Hematopoietic multipotent progenitor cell treated with erythropoietin and hydrocortisone succinate and interleukin-3 and kit ligand, for 6 days (in vitro differentiated cells): ENCODE measurements at regions not wholly inside any gene's neighbourhood (a gene's known extent, or its start where the extent isn't known, plus 50 kb on each side); places are given as distances from the start of the nearest gene placed in this dataset.
"Not testable (repeated sequence)": the region's sequence is repeated elsewhere in the genome, so short reads cannot be mapped to it uniquely, and the experiment has no call there.

Experiments used
- DNase-seq: peaks from one replicate; pipeline ENCODE4 v3.0.0-alpha.2; 2015

DNA sequence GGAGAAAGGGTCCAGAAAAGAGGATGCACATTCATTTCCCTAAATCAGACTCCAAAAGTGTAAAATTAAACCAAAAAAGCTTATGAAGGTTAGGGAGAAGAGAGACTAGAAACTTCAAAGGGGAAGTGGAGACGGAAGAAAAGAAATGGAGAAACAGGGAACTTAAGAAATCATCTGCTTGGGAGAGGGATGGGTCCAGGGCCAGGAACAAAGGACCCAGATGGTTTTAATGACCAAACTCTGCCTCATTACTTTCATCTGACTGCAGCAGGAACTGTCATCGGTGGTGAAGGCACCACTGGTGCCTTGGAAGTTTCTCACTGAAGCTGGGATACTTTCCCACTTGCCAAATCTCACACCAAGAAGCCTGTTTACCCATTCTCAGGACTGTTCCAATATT, 70.5 kb upstream of the SLC4A7 start:
- DNase-seq: no peak

DNA sequence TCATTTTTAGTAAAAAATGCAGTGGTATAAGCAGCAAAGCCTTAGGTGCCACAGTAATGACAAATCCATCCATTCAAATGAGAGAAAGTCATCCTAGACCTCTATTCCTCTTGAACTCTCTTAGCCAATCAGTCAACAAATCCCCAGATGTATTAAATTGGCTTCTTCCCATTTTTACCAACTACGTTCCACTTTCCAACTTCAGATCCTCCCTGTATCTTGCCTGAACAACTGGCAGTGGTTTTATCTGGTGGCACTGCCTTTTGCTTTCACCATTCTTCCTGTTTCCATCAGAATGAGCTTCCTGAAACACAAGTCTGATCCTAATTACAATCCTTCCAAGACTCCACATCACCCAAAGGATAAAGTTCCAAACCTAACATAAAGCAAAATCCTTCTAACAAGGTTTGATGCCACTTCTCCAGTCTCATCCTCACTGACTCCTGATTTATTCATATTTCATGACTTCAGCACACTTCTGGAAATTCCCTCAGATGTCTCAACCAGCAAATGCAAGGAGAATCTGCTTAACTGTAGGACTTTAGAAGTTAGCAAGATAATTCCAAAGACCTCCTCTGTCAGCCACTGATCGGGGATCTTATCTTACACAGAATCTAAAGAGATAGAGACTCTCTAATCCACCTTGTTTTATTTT, 69.8 kb upstream of the SLC4A7 start:
- no peak for DNase-seq

DNA sequence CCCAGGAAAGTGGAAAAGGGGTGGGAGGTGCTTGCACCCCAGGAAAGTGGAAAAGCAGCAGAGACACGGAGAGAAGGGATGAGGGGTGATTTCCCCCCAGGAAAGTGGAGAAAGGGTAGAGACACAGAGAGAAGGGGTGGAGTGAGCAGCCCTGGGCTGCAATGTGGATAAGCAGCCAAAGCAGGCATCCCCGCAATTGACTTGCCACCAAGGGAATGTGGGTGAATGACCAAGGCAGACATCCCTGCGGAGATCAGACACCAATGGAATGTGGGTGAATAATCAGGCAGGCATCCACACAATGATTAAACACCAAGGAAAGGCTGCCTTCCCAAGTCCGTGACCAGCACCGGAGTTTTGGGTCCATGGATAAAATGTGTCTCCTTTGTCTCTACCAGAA, 68.5 kb upstream of the SLC4A7 start:
- DNase-seq: not testable (repeated sequence)

DNA sequence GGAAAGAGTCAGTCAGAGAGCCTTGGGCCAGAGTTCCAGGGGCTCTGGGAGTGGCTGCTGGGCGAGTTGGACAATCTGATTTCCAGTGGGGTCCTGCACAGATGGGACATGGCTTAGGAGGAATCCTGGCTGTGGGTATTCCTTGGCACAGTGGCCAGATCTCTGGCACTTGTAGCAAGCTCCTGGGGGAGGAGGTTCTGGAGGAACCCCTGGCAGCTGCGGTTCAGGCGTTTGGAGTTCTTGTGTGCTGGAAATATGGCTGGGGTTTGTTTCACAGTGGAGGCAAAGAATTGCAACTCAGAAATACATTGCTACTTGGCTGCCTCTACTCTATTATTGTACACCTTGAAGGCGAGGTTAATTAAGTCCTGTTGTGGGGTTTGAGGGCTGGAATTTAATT, 67.2 kb upstream of the SLC4A7 start:
- DNase-seq: not testable (repeated sequence)

DNA sequence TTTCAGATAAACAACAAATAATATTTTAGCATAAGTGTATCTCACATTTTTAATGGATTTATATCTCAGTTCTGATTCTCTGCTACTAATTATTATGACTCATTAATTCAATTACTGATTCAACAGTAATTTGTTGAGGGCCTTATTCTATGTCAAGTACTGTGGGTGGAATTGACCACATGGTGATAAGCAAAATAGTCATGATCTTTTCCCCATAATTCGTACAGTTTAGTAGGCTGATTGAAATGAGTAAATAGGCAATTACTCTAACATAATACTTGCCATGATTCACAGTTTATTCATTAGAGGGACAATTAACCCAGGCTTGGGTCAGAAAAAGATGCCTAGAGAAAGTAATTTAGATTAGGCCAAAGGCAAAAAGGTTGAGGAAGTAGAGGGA, 60.9 kb upstream of the SLC4A7 start:
- no peak for DNase-seq

DNA sequence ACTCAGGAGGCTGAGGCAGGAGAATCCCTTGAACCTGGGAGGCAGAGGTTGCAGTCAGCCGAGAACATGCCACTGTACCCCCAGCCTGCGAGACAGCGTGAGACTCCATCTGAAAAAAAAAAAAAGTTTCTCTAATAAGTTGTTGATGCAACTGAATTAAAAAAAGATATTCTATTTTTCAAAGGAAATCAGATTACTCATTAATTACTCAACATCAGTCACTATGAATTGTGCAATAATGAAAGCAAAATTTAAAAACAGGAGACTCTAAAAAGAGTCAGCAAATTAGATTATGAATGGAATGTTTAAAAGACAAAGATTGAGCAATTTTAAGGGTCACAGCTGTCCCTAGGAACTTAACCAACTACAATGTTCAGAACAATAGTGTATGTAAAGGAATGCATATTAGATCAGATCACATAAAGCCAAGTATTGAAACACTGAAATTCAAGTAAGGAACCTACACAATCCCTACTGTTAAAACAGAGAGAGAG, 60.2 kb upstream of the SLC4A7 start:
- no peak for DNase-seq

DNA sequence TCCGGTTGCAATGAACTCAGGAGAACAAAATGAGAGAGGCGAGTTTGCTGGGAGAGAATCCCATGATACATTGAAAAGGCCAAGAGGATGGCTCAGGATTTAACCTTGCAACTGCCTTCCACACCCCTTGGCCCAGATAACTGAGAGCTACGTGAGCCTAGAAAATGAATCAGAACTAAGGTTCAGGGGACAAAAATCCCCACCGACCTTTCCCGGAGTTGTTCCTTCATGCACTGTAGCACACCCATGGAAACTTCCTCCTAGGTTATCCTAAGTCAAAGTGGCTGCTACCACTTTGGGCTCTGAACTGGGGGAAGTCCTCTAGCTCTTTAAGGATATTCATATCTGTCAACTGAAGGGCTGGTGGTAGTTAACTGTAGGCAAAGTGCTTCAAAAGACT, 58.3 kb upstream of the SLC4A7 start:
- no peak for DNase-seq

DNA sequence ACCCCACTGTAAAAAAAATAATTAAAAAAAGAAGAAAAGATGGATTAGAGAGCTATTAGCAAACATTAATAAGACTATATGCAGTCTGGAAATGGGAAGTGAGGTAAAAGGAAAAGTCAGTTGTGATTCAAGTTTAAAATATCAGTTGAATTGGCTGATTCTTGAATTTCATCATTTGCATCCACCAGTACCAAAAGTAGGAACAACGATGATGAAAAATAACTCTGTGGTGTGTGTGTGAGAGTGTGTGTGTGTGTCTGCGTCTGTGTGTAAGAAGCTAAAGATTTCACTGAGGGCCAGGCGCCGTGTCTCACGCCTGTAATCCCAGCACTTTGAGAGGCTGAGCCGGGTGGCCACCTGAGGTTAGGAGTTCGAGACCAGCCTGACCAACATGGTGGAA, 56.0 kb upstream of the SLC4A7 start:
- DNase-seq: no peak

DNA sequence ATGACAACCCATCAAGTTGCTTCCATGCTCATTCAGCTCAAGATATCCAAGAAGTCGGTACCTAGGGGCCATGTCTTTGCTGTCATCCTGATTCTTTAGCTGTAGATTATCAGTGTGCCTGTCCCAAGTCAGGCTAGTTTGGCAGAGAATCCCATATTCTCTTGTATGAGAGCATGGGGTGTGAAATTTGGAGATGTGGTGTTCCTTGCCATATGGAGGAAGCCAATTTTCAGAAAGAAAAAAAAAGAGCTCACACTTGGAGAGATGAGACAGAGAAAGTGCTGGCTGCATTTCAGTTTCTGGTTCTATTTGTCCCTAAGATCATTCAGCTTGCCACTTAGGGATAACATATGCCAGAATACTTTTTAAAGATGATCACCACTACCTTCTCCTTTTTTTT, 52.3 kb upstream of the SLC4A7 start:
- no peak for DNase-seq

DNA sequence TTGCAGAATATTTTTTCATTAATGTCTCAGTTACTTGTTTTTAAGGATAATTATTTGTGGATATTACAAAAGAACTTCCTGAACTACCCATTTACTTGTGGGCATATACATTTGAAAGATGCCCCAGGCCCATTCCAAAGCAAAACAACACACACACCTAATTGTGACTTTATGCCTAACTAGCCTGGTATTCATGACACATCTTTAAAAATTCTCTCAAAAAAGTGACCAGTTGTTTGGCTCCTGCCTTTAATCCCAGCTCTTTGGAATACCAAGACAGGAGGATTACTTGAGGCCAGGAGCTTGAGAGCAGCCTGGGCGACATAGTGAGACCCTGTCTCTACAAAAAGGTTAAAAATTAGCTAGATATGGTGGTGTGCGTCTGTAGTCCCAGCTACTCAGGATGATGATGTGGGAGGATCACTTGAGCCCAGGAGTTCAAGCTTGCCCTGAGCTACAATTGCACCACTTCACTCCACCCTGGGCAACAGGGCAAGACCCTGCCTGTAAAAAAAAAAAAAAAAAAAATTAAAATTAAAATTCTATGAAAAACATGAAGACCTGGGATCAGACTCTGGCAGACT, 51.7 kb upstream of the SLC4A7 start:
- DNase-seq: no peak

DNA sequence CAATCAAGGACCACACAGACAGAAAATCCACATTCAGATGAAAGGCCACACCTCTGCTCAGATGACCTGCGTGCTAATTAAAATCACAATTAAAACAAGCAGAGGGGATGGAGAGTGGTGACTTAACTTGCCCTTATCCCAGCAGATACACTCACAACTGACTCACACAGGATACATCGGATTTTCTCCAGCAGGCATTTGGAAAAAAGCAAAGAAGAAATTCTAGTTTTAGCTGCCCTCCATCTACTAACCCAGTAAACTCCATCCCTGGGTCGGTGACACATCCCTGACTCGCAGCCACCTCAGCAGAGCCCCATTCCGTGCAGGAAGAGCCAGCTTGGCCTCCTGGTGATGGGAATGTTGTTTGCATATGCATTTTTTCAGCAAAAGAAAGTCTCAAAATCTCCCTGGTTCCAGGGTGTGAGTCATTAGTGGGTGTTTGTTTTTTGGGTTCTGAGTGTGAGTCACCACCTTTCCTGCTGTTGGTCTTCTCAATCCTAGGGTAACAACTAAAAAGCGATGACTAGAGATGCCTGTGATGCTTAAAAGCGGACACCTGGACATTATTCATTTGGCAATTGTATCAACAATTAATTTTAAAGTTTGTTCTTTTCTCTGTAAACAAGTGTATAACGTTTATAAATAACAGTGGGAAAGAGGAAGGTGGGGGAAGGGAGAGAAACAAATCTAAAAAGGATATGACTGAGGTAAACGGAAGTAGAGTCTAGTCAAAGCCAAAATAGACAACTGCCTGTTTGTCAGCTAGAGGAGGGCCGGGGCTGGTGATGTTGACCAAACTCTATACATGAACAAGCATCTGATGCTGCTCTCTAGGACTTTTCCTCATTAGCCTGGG, 49.8 kb upstream of the SLC4A7 start:
- DNase-seq: no peak
